Cardiac muscle cell (in vitro differentiated cells and primary cell): ENCODE measurements at regions not wholly inside any gene's neighbourhood (a gene's known extent, or its start where the extent isn't known, plus 50 kb on each side); places are given as distances from the start of the nearest gene placed in this dataset.

Source experiments
- DNase-seq, 2 donors: peaks; one replicate each; pipeline versions ENCODE4 v3.0.0 to v3.0.0-alpha.2; 2010 to 2017; ENCODE audit warnings: low read depth in 1 of 2, low spot score in 1 of 2
- H3K27ac ChIP-seq: fragments of 200-600 bp; sonication (generic); 2 replicates; pipeline ENCODE4 v1.5.1; 2016
- H3K27me3 ChIP-seq: fragments of 200-600 bp; sonication (generic); 2 replicates; pipeline ENCODE4 v1.6.0; 2016; ENCODE audit warnings: control low read depth
- H3K36me3 ChIP-seq: fragments of 200-600 bp; sonication (generic); 2 replicates; pipeline ENCODE4 v1.5.1; 2016; ENCODE audit warnings: control low read depth
- H3K4me1 ChIP-seq: fragments of 200-600 bp; sonication (generic); 2 replicates; pipeline ENCODE4 v1.8.1; 2017; ENCODE audit warnings: low read depth, mild to moderate bottlenecking, mixed run types
- H3K4me3 ChIP-seq: fragments of 200-600 bp; sonication (generic); 2 replicates; pipeline ENCODE4 v1.5.1; 2016; ENCODE audit warnings: mild to moderate bottlenecking
- H3K9me3 ChIP-seq: fragments of 200-600 bp; sonication (generic); 2 replicates; pipeline ENCODE4 v1.5.1; 2017; ENCODE audit warnings: low read depth, mild to moderate bottlenecking, control low read depth
- TF ChIP-seq, protein P1 (sequence below): IDR thresholded peaks from 2 replicates; pipeline ENCODE4 v1.5.1; 2012; ENCODE audit warnings: low read depth, mild to moderate bottlenecking, low read length

DNA sequence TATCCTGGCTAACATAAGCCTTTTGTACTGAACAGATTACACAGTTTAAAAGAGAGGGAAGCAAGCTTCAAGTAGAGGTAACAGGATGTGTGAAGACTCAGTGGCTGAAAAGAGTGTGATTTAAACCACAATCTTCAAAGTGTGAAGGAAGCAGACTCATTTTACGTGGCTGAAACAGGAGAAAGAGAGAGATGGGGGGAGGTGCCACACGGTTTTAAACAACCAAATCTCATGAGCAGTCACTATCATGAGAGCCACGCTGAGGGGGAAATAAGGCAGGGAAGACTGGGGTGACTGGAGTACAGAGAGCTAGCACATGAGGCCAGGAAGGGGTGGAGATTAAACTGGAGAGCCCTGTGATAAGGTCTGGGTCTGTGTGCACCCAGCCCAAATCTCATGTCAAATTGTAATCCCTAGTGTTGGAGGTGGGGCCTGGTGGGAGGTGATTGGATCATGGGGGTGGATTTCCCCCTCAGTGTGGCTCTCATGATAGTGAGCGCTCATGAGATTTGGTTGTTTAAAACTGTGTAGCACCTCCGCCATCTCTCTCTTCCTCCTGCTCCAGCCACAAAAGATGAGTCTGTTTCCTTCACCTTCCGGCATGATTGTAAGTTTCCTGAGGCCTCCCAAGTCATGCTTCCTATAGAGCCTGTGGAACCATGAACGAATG, 318.6 kb upstream of the CD180 start:
- DNase-seq: no peak
- TF ChIP-seq, protein P1, sequence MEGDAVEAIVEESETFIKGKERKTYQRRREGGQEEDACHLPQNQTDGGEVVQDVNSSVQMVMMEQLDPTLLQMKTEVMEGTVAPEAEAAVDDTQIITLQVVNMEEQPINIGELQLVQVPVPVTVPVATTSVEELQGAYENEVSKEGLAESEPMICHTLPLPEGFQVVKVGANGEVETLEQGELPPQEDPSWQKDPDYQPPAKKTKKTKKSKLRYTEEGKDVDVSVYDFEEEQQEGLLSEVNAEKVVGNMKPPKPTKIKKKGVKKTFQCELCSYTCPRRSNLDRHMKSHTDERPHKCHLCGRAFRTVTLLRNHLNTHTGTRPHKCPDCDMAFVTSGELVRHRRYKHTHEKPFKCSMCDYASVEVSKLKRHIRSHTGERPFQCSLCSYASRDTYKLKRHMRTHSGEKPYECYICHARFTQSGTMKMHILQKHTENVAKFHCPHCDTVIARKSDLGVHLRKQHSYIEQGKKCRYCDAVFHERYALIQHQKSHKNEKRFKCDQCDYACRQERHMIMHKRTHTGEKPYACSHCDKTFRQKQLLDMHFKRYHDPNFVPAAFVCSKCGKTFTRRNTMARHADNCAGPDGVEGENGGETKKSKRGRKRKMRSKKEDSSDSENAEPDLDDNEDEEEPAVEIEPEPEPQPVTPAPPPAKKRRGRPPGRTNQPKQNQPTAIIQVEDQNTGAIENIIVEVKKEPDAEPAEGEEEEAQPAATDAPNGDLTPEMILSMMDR: no peak

DNA sequence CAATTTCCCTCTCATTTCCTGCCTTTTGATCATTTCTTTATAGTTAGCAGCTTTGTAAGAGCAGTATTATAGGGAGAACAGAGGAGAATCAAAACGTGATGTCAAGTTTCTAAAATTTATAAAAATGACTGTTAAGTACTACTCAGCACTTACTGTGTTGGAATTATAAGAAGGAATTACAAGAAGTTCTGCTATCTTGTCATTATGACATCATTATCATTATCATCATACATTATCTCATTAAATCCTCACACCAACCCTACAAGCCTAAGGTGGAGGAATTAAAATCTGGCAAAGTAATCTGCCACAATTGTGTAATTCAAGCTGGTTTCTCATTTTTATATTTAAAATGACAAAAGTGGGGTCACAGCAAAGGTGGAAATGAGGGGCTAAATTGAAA, 316.2 kb upstream of the CD180 start:
- TF ChIP-seq, protein P1: no peak
- Histone ChIP-seq H3K9me3 (no peaks in the 10 kb centered on the region), H3K4me3 (no peak overlapping the region), H3K4me1 (no peaks in the 10 kb centered on the region), H3K27ac (no peak overlapping the region), H3K36me3 (no peaks in the 10 kb centered on the region), H3K27me3 (no peaks in the 10 kb centered on the region)
- DNase-seq: no peak

More for the DNA sequence above, 318.6 kb upstream of the CD180 start:
- Histone ChIP-seq H3K4me1 (no peaks in the 10 kb centered on the region), H3K4me3 (no peak overlapping the region), H3K9me3 (no peaks in the 10 kb centered on the region), H3K36me3 (no peaks in the 10 kb centered on the region), H3K27ac (no peak overlapping the region), H3K27me3 (no peaks in the 10 kb centered on the region)

GRCh38 chr5:67511911-67512310, 315.3 kb upstream of the CD180 start:
- Histone ChIP-seq H3K27ac (no peak overlapping the region), H3K9me3 (no peaks in the 10 kb centered on the region), H3K36me3 (no peaks in the 10 kb centered on the region), H3K27me3 (no peaks in the 10 kb centered on the region), H3K4me1 (no peaks in the 10 kb centered on the region), H3K4me3 (no peak overlapping the region)
- DNase-seq: no peak
- TF ChIP-seq, protein P1: no peak

DNA sequence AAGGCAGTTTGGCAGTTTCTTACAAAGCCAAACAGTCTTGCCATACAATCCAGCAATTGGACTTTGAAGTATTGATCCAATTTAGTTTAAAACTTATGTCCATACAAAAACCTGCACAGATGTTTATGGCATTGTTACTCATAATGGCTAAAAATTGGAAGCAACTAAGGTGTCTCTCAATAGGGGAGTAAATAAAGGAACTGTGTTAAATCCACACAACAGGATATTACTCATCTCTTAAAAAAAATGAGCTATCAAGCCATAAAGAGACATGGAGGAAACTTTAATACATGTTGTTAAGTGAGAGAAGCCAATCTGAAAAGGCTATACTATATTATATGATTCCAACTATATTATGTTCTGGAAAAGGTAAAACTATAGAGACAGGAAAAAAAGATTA, 313.6 kb upstream of the CD180 start:
- H3K9me3 ChIP-seq: no peaks in the 10 kb centered on the region
- H3K27me3 ChIP-seq: no peaks in the 10 kb centered on the region
- H3K36me3 ChIP-seq: no peaks in the 10 kb centered on the region
- TF ChIP-seq, protein P1: no peak
- H3K4me3 ChIP-seq: no peak overlapping the region
- H3K27ac ChIP-seq: no peak overlapping the region
- no peak for DNase-seq
- H3K4me1 ChIP-seq: no peaks in the 10 kb centered on the region

DNA sequence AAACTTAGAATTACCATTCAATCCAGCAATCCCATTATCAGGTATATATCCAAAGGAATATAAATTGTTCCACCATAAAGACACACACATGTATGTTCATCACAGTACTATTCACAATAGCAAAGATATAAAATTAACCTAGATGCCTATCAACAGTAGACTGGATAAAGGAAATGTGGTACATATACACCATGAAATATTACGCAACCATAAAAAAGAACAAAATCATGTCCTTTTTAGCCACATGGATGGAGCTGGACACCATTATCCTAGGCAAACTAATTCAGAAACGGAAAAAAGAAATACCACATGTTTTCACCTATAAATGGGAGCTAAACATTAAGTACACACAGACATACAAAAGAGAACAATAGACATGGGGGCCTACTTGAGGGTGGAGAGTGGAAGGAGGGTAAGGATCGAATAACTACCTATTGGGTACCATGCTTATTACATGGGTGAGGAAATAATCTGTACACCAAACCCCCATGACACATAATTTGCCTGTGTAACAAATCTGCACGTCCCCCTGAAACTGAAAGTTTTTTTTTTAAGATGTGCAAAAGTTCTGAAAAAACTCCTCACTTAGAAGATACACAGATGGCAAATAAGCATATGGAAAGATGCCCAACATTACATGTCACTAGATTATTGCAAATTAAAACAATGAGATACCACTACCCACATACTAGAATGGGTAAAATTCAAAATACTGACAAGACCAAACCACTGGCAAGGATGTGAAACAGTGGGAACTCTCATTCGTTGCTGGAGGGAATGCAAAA, 313.0 kb upstream of the CD180 start:
- no peak overlapping the region for H3K4me3 ChIP-seq

More for the DNA sequence above, 313.0 kb upstream of the CD180 start:
- Histone ChIP-seq H3K9me3 (no peaks in the 10 kb centered on the region), H3K27me3 (no peaks in the 10 kb centered on the region), H3K4me1 (no peaks in the 10 kb centered on the region), H3K27ac (no peak overlapping the region), H3K36me3 (no peaks in the 10 kb centered on the region)
- DNase-seq: no peak
- TF ChIP-seq, protein P1: no peak
